ENCODE measurements at regions not wholly inside any gene's neighbourhood (a gene's known extent, or its start where the extent isn't known, plus 50 kb on each side); places are given as distances from the start of the nearest gene placed in this dataset.

GRCh38 chr4:163582703-163583102 lies 88.2 kb downstream of the TMA16 start:
- no peak for DNase-seq

- no peak for DNase-seq
Observed at GRCh38 chr4:163587867-163588266, 93.4 kb downstream of the TMA16 start.

- no peak for DNase-seq
Observed at GRCh38 chr4:163588532-163588931, 94.0 kb downstream of the TMA16 start.

GRCh38 chr4:163590103-163590502 lies 95.6 kb downstream of the TMA16 start:
- no peak for DNase-seq

GRCh38 chr4:163590619-163591264 lies 96.3 kb downstream of the TMA16 start:
- DNase-seq: no peak

- no peak for DNase-seq
Observed at GRCh38 chr4:163591614-163592020, 97.1 kb downstream of the TMA16 start.

GRCh38 chr4:163592212-163592611 lies 97.7 kb downstream of the TMA16 start:
- no peak for DNase-seq

GRCh38 chr4:163595580-163595979 lies 101.1 kb downstream of the TMA16 start:
- no peak for DNase-seq

GRCh38 chr4:163598028-163598427 lies 103.5 kb downstream of the TMA16 start:
- no peak for DNase-seq

GRCh38 chr4:163598489-163598888 lies 104.0 kb downstream of the TMA16 start:
- DNase-seq: no peak

GRCh38 chr4:163600727-163601126 lies 106.2 kb downstream of the TMA16 start:
- no peak for DNase-seq

- DNase-seq: no peak
Observed at GRCh38 chr4:163603257-163603656, 108.8 kb downstream of the TMA16 start.

GRCh38 chr4:163606896-163607691 lies 112.6 kb downstream of the TMA16 start:
- DNase-seq: no peak

- DNase-seq: no peak
Observed at GRCh38 chr4:163609019-163609418, 114.5 kb downstream of the TMA16 start.

GRCh38 chr4:163610648-163611047 lies 116.2 kb downstream of the TMA16 start:
- no peak for DNase-seq

- no peak for DNase-seq
Observed at GRCh38 chr4:163611182-163611581, 116.7 kb downstream of the TMA16 start.

GRCh38 chr4:163611784-163612445 lies 117.4 kb downstream of the TMA16 start:
- no peak for DNase-seq

GRCh38 chr4:163612762-163613161 lies 118.3 kb downstream of the TMA16 start:
- no peak for DNase-seq

- no peak for DNase-seq
Observed at GRCh38 chr4:163613383-163613782, 118.9 kb downstream of the TMA16 start.

- DNase-seq: no peak
Observed at GRCh38 chr4:163614866-163615265, 120.4 kb downstream of the TMA16 start.

GRCh38 chr4:163618845-163619244 lies 124.4 kb downstream of the TMA16 start:
- DNase-seq: no peak

GRCh38 chr4:163620738-163621137 lies 126.2 kb downstream of the TMA16 start:
- no peak for DNase-seq

- DNase-seq: no peak
Observed at GRCh38 chr4:163621821-163622220, 127.3 kb downstream of the TMA16 start.
